ENCODE measurements at regions not wholly inside any gene's neighbourhood (a gene's known extent, or its start where the extent isn't known, plus 50 kb on each side); places are given as distances from the start of the nearest gene placed in this dataset.

- no peak overlapping the region for H3K4me3 ChIP-seq (ENCODE audit: low read depth, low read length)
- DNase-seq (ENCODE audit: low read depth): no peak
- no peak for TF ChIP-seq CTCF (IDR thresholded peaks at IDR 0.05; ENCODE audit: insufficient read depth, low read depth, low read length)
Observed at GRCh38 chr1:194374649-194375048, 1188.2 kb upstream of the B3GALT2 start.

- DNase-seq (ENCODE audit: low read depth): no peak
- no peak for TF ChIP-seq CTCF (IDR thresholded peaks at IDR 0.05; ENCODE audit: insufficient read depth, low read depth, low read length)
- no peak overlapping the region for H3K4me3 ChIP-seq (ENCODE audit: low read depth, low read length)
Observed at GRCh38 chr1:194372266-194372665, 1185.9 kb upstream of the B3GALT2 start.

- no peak overlapping the region for H3K4me3 ChIP-seq (ENCODE audit: low read depth, low read length)
- DNase-seq (ENCODE audit: low read depth): no peak
- TF ChIP-seq CTCF (IDR thresholded peaks at IDR 0.05; ENCODE audit: insufficient read depth, low read depth, low read length): no peak
Observed at GRCh38 chr1:194369622-194370021, 1183.2 kb upstream of the B3GALT2 start.

- TF ChIP-seq CTCF (IDR thresholded peaks at IDR 0.05; ENCODE audit: insufficient read depth, low read depth, low read length): no peak
- no peak for DNase-seq (ENCODE audit: low read depth)
- H3K4me3 ChIP-seq (ENCODE audit: low read depth, low read length): no peak overlapping the region
Observed at GRCh38 chr1:194369060-194369459, 1182.6 kb upstream of the B3GALT2 start.

- H3K4me3 ChIP-seq (ENCODE audit: low read depth, low read length): no peak overlapping the region
- TF ChIP-seq CTCF (IDR thresholded peaks at IDR 0.05; ENCODE audit: insufficient read depth, low read depth, low read length): no peak
- DNase-seq (ENCODE audit: low read depth): no peak
Observed at GRCh38 chr1:194367121-194367520, 1180.7 kb upstream of the B3GALT2 start.

GRCh38 chr1:194366705-194367104, 1180.3 kb upstream of the B3GALT2 start:
- TF ChIP-seq CTCF (IDR thresholded peaks at IDR 0.05; ENCODE audit: insufficient read depth, low read depth, low read length): no peak
- no peak overlapping the region for H3K4me3 ChIP-seq (ENCODE audit: low read depth, low read length)
- no peak for DNase-seq (ENCODE audit: low read depth)

GRCh38 chr1:194362327-194362726, 1175.9 kb upstream of the B3GALT2 start:
- no peak for TF ChIP-seq CTCF (IDR thresholded peaks at IDR 0.05; ENCODE audit: insufficient read depth, low read depth, low read length)
- no peak overlapping the region for H3K4me3 ChIP-seq (ENCODE audit: low read depth, low read length)
- DNase-seq (ENCODE audit: low read depth): no peak

Data from fibroblast of villous mesenchyme (primary cell).